Panc1 (cell line): ENCODE measurements at regions not wholly inside any gene's neighbourhood (a gene's known extent, or its start where the extent isn't known, plus 50 kb on each side); places are given as distances from the start of the nearest gene placed in this dataset.

Source experiments
- POLR2AphosphoS5 ChIP-seq: IDR thresholded peaks from 2 replicates; pipeline ENCODE4 v1.6.1; 2012; ENCODE audit warnings: mild to moderate bottlenecking, low read depth, low read length, moderate library complexity
- SIN3A ChIP-seq: IDR thresholded peaks from 2 replicates; pipeline ENCODE4 v1.6.1; 2012; ENCODE audit warnings: low read depth, mild to moderate bottlenecking, low read length, moderate library complexity, borderline replicate concordance; ENCODE audit not compliant: insufficient read depth
- TCF7L2 ChIP-seq: IDR thresholded peaks from 2 replicates; pipeline ENCODE4 v1.6.1; 2011; ENCODE audit warnings: mild to moderate bottlenecking, low read depth, low read length, inconsistent platforms
- TF ChIP-seq, protein P1 (sequence below): fragments of 450-650 bp; IDR thresholded peaks from 2 replicates; pipeline ENCODE4 v1.5.1; 2017; ENCODE audit warnings: mild to moderate bottlenecking
- TF ChIP-seq, protein P2 (sequence below), 2 experiments: IDR thresholded peaks; 2 replicates each; pipeline ENCODE4 v1.6.1; 2011 to 2012; ENCODE audit warnings: low read depth in 2 of 2, control low read depth in 1 of 2, low read length in 1 of 2, mild to moderate bottlenecking in 1 of 2, moderate library complexity in 1 of 2; ENCODE audit not compliant: insufficient read depth in 1 of 2

DNA sequence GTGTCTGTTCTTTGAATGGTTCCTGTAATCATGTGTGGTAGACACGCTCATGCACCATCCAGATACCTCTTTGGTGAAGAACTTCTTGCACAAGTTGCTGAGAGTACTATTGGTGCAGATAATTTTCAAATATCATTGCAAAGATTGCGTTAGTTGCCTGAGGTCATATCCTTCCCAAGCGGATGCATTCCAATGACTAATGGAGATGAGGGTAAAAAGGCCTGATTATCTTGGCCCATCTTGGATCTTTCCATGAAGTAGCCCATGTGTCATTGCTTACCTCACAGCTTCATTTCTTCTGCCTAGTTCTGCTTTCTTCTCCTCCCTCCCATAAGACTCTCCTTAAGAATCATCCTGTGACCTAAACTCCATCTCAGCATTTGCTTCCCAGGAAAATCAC, 384.9 kb upstream of the CNKSR2 start:
- TF ChIP-seq, protein P1, sequence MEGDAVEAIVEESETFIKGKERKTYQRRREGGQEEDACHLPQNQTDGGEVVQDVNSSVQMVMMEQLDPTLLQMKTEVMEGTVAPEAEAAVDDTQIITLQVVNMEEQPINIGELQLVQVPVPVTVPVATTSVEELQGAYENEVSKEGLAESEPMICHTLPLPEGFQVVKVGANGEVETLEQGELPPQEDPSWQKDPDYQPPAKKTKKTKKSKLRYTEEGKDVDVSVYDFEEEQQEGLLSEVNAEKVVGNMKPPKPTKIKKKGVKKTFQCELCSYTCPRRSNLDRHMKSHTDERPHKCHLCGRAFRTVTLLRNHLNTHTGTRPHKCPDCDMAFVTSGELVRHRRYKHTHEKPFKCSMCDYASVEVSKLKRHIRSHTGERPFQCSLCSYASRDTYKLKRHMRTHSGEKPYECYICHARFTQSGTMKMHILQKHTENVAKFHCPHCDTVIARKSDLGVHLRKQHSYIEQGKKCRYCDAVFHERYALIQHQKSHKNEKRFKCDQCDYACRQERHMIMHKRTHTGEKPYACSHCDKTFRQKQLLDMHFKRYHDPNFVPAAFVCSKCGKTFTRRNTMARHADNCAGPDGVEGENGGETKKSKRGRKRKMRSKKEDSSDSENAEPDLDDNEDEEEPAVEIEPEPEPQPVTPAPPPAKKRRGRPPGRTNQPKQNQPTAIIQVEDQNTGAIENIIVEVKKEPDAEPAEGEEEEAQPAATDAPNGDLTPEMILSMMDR = no peak
- TF ChIP-seq TCF7L2 = no peak
- TF ChIP-seq POLR2AphosphoS5 = no peak
- TF ChIP-seq, protein P2, sequence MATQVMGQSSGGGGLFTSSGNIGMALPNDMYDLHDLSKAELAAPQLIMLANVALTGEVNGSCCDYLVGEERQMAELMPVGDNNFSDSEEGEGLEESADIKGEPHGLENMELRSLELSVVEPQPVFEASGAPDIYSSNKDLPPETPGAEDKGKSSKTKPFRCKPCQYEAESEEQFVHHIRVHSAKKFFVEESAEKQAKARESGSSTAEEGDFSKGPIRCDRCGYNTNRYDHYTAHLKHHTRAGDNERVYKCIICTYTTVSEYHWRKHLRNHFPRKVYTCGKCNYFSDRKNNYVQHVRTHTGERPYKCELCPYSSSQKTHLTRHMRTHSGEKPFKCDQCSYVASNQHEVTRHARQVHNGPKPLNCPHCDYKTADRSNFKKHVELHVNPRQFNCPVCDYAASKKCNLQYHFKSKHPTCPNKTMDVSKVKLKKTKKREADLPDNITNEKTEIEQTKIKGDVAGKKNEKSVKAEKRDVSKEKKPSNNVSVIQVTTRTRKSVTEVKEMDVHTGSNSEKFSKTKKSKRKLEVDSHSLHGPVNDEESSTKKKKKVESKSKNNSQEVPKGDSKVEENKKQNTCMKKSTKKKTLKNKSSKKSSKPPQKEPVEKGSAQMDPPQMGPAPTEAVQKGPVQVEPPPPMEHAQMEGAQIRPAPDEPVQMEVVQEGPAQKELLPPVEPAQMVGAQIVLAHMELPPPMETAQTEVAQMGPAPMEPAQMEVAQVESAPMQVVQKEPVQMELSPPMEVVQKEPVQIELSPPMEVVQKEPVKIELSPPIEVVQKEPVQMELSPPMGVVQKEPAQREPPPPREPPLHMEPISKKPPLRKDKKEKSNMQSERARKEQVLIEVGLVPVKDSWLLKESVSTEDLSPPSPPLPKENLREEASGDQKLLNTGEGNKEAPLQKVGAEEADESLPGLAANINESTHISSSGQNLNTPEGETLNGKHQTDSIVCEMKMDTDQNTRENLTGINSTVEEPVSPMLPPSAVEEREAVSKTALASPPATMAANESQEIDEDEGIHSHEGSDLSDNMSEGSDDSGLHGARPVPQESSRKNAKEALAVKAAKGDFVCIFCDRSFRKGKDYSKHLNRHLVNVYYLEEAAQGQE (IDR thresholded peaks at IDR 0.05; ENCODE audit: insufficient read depth in 1 of 2, low read depth in 2 of 2, low read length in 1 of 2) = no peak
- TF ChIP-seq SIN3A = no peak
